Astrocyte of the spinal cord (primary cell): ENCODE measurements at regions not wholly inside any gene's neighbourhood (a gene's known extent, or its start where the extent isn't known, plus 50 kb on each side); places are given as distances from the start of the nearest gene placed in this dataset.

ENCODE experiments used
- DNase-seq: peaks from one replicate; pipeline ENCODE4 v3.0.0; 2011; ENCODE audit warnings: low read depth, low spot score
- H3K4me3 ChIP-seq: 2 replicates; pipeline ENCODE4 v1.5.1; 2011; ENCODE audit warnings: low read depth, mild to moderate bottlenecking, low read length, moderate library complexity
- CTCF ChIP-seq: IDR thresholded peaks from 2 replicates; pipeline ENCODE4 v1.5.1; 2012; ENCODE audit warnings: low read depth, mild to moderate bottlenecking, low read length, inconsistent platforms
- in situ Hi-C: cut with HindIII; loops from 2 replicates; pipeline ENCODE4 v1.10.0; 2017; ENCODE audit warnings: low sequenced_read_pairs

GRCh38 chr6:12657884-12658283 lies 58.7 kb upstream of the PHACTR1 start:
- H3K4me3 ChIP-seq, result no peak overlapping the region
- no peak for TF ChIP-seq CTCF
- in situ Hi-C loops, result no loop called here
- no peak for DNase-seq

DNA sequence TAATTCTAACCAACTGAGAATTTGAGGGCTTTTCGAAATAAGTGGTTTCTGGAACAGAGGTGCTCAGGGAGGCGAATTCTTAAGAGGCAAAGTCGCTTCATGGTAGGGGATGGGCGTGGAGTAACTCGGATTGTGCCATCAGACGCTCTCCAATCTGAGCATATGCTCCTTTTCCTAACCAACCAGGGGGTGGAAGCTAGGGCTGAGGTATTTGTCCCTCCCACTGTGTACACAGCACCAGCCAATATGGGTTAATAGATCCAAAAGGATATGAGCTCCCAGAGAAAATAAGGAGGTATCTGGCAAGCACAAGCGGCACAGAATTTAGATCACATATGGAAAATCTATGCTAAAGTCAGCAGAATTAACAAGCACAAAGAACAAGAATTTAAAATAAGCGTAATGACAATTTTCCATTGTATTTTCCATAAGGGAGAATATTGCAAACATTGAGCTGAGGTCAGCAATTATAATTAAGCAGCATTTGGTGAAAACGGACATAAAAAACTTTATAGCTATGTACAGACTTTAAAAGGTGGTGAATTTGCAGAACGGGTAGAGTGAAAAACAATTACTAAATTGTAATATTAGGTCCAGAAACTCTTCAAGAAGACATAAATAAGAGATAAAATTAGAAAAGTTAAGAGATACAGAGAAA lies 55.0 kb upstream of the PHACTR1 start:
- H3K4me3 ChIP-seq, result no peak overlapping the region
- no peak for TF ChIP-seq CTCF
- in situ Hi-C loops, result no loop called here
- DNase-seq, result no peak
